ENCODE measurements at regions not wholly inside any gene's neighbourhood (a gene's known extent, or its start where the extent isn't known, plus 50 kb on each side); places are given as distances from the start of the nearest gene placed in this dataset.

DNA sequence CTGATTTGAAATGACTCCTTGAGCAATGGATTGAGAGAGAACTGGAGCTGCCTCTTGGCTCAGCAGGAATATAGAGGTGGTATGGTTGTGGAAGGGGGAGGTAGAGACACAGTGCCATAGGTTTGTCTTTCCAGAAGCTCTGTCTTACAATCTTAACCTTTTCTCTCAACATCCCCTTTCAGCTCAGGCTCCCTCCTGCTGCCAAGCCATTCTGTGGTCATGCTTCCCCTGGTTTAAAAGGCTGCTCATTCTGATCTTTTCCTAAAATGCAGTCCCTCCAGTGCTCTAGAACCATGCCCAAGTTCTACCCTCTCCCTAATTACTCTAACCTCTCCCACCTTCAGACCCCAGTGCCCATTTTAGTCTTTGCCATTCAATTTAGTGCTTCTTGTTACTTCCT is 517.9 kb upstream of the MARCKS start:
- H3F3A ChIP-seq (ENCODE audit: insufficient read depth, low read length): no peaks in the 10 kb centered on the region
- H3K27ac ChIP-seq (ENCODE audit: low read depth, low read length, poor library complexity, severe bottlenecking): no peak overlapping the region
- no peaks in the 10 kb centered on the region for H3K9me3 ChIP-seq (ENCODE audit: low read length)
- no peaks in the 10 kb centered on the region for H3K79me2 ChIP-seq (ENCODE audit: insufficient read depth, low read length)
- H3K36me3 ChIP-seq (ENCODE audit: insufficient read depth, low read length): no peaks in the 10 kb centered on the region
- H3K4me3 ChIP-seq (ENCODE audit: low read depth, low read length, poor library complexity, severe bottlenecking): no peak overlapping the region
- H3K9me2 ChIP-seq (ENCODE audit: low read depth, low read length): no peaks in the 10 kb centered on the region
- TF ChIP-seq EZH2 (IDR thresholded peaks at IDR 0.05; ENCODE audit: borderline replicate concordance, low read length): no peak
- TF ChIP-seq, protein P1, sequence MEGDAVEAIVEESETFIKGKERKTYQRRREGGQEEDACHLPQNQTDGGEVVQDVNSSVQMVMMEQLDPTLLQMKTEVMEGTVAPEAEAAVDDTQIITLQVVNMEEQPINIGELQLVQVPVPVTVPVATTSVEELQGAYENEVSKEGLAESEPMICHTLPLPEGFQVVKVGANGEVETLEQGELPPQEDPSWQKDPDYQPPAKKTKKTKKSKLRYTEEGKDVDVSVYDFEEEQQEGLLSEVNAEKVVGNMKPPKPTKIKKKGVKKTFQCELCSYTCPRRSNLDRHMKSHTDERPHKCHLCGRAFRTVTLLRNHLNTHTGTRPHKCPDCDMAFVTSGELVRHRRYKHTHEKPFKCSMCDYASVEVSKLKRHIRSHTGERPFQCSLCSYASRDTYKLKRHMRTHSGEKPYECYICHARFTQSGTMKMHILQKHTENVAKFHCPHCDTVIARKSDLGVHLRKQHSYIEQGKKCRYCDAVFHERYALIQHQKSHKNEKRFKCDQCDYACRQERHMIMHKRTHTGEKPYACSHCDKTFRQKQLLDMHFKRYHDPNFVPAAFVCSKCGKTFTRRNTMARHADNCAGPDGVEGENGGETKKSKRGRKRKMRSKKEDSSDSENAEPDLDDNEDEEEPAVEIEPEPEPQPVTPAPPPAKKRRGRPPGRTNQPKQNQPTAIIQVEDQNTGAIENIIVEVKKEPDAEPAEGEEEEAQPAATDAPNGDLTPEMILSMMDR (IDR thresholded peaks at IDR 0.05; ENCODE audit: low read length): no peak
- H4K20me1 ChIP-seq (ENCODE audit: insufficient read depth, low read length): no peaks in the 10 kb centered on the region
- H3K4me1 ChIP-seq (ENCODE audit: insufficient read depth, low read length, severe bottlenecking): no peaks in the 10 kb centered on the region
- no peak overlapping the region for H3K4me2 ChIP-seq (ENCODE audit: low read length)
- H3K27me3 ChIP-seq (ENCODE audit: insufficient read depth, low read length): no peaks in the 10 kb centered on the region
- no peak overlapping the region for H3K9ac ChIP-seq (ENCODE audit: low read length)
- no peak overlapping the region for H2AFZ ChIP-seq (ENCODE audit: low read length)

DNA sequence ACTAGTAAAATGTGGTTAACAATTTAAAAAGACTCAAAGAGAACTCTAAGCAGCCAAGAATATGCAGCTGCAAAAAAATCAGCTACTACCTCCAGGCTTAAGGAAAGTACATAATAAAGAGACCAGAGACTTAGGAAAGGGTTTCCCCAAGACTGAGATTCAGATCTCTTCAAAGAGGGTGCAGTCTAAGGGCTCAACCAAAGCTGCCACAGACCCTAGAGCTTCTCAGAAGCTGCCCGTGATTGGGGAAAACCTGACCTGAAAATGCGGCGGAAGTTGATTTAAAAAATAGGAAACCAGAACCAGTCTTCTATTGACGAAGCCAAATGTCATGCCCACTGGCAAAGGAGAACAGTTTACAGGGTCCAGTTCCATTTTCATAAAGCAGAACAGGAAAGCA is 516.8 kb upstream of the MARCKS start:
- no peaks in the 10 kb centered on the region for H3F3A ChIP-seq (ENCODE audit: insufficient read depth, low read length)
- no peaks in the 10 kb centered on the region for H3K27me3 ChIP-seq (ENCODE audit: insufficient read depth, low read length)
- no peak overlapping the region for H3K9ac ChIP-seq (ENCODE audit: low read length)
- H2AFZ ChIP-seq (ENCODE audit: low read length): no peak overlapping the region
- H3K4me1 ChIP-seq (ENCODE audit: insufficient read depth, low read length, severe bottlenecking): no peaks in the 10 kb centered on the region
- H3K36me3 ChIP-seq (ENCODE audit: insufficient read depth, low read length): no peaks in the 10 kb centered on the region
- no peaks in the 10 kb centered on the region for H4K20me1 ChIP-seq (ENCODE audit: insufficient read depth, low read length)
- no peaks in the 10 kb centered on the region for H3K79me2 ChIP-seq (ENCODE audit: insufficient read depth, low read length)
- no peaks in the 10 kb centered on the region for H3K9me2 ChIP-seq (ENCODE audit: low read depth, low read length)
- H3K4me2 ChIP-seq (ENCODE audit: low read length): no peak overlapping the region
- no peak overlapping the region for H3K27ac ChIP-seq (ENCODE audit: low read depth, low read length, poor library complexity, severe bottlenecking)
- no peak overlapping the region for H3K4me3 ChIP-seq (ENCODE audit: low read depth, low read length, poor library complexity, severe bottlenecking)
- no peaks in the 10 kb centered on the region for H3K9me3 ChIP-seq (ENCODE audit: low read length)
- no peak for TF ChIP-seq EZH2 (IDR thresholded peaks at IDR 0.05; ENCODE audit: borderline replicate concordance, low read length)
- TF ChIP-seq, protein P1 (IDR thresholded peaks at IDR 0.05; ENCODE audit: low read length): no peak

DNA sequence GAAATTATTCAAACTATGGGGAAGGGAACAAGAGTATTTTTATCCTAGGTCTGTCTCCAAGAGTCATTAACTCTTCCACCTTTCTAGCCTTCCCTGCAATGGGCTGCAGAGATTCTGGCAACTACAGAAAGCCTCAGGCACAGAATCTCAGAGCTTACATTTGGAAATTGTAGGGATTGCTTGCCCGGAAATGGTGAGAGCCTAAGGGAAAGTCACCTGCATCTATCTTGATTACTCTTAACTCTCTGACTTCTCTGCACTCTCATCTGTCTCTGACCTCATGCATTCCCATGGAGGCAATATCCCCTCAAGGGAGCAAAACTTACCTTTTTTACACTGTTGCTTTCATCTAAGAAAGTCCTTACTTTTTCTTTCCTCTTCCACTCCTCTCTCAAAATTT is 513.2 kb upstream of the MARCKS start:
- H3K27me3 ChIP-seq (ENCODE audit: insufficient read depth, low read length): no peaks in the 10 kb centered on the region
- H3K4me3 ChIP-seq (ENCODE audit: low read depth, low read length, poor library complexity, severe bottlenecking): no peak overlapping the region
- H2AFZ ChIP-seq (ENCODE audit: low read length): no peak overlapping the region
- no peaks in the 10 kb centered on the region for H3K36me3 ChIP-seq (ENCODE audit: insufficient read depth, low read length)
- TF ChIP-seq, protein P1 (IDR thresholded peaks at IDR 0.05; ENCODE audit: low read length): no peak
- no peaks in the 10 kb centered on the region for H3F3A ChIP-seq (ENCODE audit: insufficient read depth, low read length)
- no peaks in the 10 kb centered on the region for H3K9me3 ChIP-seq (ENCODE audit: low read length)
- H3K79me2 ChIP-seq (ENCODE audit: insufficient read depth, low read length): no peaks in the 10 kb centered on the region
- no peak overlapping the region for H3K9ac ChIP-seq (ENCODE audit: low read length)
- no peaks in the 10 kb centered on the region for H3K4me1 ChIP-seq (ENCODE audit: insufficient read depth, low read length, severe bottlenecking)
- no peaks in the 10 kb centered on the region for H4K20me1 ChIP-seq (ENCODE audit: insufficient read depth, low read length)
- H3K4me2 ChIP-seq (ENCODE audit: low read length): no peak overlapping the region
- no peak overlapping the region for H3K27ac ChIP-seq (ENCODE audit: low read depth, low read length, poor library complexity, severe bottlenecking)
- no peaks in the 10 kb centered on the region for H3K9me2 ChIP-seq (ENCODE audit: low read depth, low read length)
